Left lung (tissue), 4 donors: ENCODE measurements at regions not wholly inside any gene's neighbourhood (a gene's known extent, or its start where the extent isn't known, plus 50 kb on each side); places are given as distances from the start of the nearest gene placed in this dataset.
A peak's percentile ranks its signal among the peaks of the same experiment; 100 is the strongest.
"Not testable (repeated sequence)": the region's sequence is repeated elsewhere in the genome, so short reads cannot be mapped to it uniquely, and the experiment has no call there.

Experiments
- ATAC-seq: fragments of 200-7000 bp; cut with Tn5 transposase; one replicate; pipeline ENCODE4 v1.9.1; 2020; ENCODE audit warnings: moderate library complexity
- DNase-seq, 4 donors: peaks; one replicate each; pipeline ENCODE4 v3.0.0-alpha.2; 2013 to 2020
- H3K27ac ChIP-seq, 2 donors: fragments of 200-600 bp; sonication (generic) in 1 of 2; one replicate each; pipeline versions ENCODE4 v1.5.0 to v1.8.0; 2020 to 2021
- H3K27me3 ChIP-seq, 2 donors: fragments of 200-600 bp; sonication (generic) in 1 of 2; one replicate each; pipeline versions ENCODE4 v1.5.0 to v1.8.0; 2020 to 2021
- H3K36me3 ChIP-seq, 2 donors: fragments of 200-600 bp; sonication (generic) in 1 of 2; one replicate each; pipeline versions ENCODE4 v1.5.0 to v1.8.0; 2020 to 2021
- H3K4me1 ChIP-seq, 2 donors: fragments of 200-600 bp; one replicate each; pipeline ENCODE4 v1.8.0; 2021
- H3K4me3 ChIP-seq, 2 donors: fragments of 200-600 bp; sonication (generic) in 1 of 2; one replicate each; pipeline versions ENCODE4 v1.5.0 to v1.8.0; 2020 to 2021; ENCODE audit warnings: mild to moderate bottlenecking in 1 of 2
- H3K9me3 ChIP-seq, 2 donors: fragments of 200-600 bp; sonication (generic) in 1 of 2; one replicate each; pipeline versions ENCODE4 v1.5.0 to v1.8.0; 2020 to 2021
- intact Hi-C, 2 donors: fragments of 100-400 bp; cut with DNase I; formaldehyde crosslinking; loops; one replicate each; pipeline versions ENCODE4 v1.11.2 to v1.14.2; 2022
- TF ChIP-seq, protein P1 (sequence below), 2 donors: fragments of 200-600 bp; sonication (generic) in 1 of 2; IDR thresholded peaks; one replicate each; pipeline versions ENCODE4 v1.5.0 to v1.8.0; 2021; ENCODE audit warnings: antibody characterized with exemption in 2 of 2
- donor health status: DM: no; HTN: yes; CAD: no.
- donor health status: DM: no; HTN: no; CAD: no.

DNA sequence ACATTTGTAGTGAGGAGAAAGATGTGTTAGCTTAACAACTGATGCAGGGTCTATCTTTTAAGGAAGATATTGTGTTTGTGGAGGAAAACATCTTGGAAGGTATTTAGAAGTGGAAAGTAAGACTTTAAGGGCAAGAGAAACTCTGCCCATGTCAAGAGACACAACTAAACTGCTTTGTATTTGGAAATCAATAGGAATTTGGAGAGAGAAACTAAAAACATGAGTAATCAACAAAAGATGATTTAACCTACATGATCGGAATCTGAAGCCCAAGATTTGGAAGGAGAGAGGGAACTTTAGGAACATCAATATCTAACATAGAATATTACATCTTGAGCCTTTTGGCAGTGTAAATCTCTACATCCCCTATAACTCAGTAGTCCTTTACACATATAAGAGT is 184.2 kb upstream of the COL3A1 start:
- H3K36me3 ChIP-seq: no peaks in the 10 kb centered on the region
- no peak for DNase-seq
- H3K27me3 ChIP-seq: no peaks in the 10 kb centered on the region
- H3K4me3 ChIP-seq: no peak overlapping the region
- TF ChIP-seq, protein P1, sequence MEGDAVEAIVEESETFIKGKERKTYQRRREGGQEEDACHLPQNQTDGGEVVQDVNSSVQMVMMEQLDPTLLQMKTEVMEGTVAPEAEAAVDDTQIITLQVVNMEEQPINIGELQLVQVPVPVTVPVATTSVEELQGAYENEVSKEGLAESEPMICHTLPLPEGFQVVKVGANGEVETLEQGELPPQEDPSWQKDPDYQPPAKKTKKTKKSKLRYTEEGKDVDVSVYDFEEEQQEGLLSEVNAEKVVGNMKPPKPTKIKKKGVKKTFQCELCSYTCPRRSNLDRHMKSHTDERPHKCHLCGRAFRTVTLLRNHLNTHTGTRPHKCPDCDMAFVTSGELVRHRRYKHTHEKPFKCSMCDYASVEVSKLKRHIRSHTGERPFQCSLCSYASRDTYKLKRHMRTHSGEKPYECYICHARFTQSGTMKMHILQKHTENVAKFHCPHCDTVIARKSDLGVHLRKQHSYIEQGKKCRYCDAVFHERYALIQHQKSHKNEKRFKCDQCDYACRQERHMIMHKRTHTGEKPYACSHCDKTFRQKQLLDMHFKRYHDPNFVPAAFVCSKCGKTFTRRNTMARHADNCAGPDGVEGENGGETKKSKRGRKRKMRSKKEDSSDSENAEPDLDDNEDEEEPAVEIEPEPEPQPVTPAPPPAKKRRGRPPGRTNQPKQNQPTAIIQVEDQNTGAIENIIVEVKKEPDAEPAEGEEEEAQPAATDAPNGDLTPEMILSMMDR (IDR thresholded peaks at IDR 0.05): no peak
- no peaks in the 10 kb centered on the region for H3K4me1 ChIP-seq
- no peak overlapping the region for H3K27ac ChIP-seq
- no peak for ATAC-seq
- intact Hi-C loops: no loop called here
- no peaks in the 10 kb centered on the region for H3K9me3 ChIP-seq

DNA sequence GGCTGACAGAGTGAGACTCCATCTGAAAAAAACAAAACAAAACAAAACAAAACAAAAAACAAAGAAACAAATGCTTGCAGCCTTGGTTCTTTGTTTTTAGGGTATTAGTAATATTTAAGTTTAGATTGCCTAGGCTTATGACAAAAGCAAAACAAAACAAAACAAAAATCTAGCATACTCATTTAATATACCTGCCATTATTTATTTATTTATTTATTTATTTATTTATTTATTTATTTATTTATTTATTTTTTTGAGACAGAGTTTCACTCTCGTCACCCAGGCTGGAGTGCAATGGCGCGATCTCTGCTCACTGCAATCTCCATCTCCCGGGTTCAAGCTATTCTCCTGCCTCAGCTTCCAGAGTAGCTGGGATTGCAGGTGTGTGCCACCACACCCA is 179.7 kb upstream of the COL3A1 start:
- H3K27ac ChIP-seq, H3K36me3 ChIP-seq, H3K4me3 ChIP-seq, H3K4me1 ChIP-seq, H3K9me3 ChIP-seq, DNase-seq, intact Hi-C loops, H3K27me3 ChIP-seq, ATAC-seq: not testable (repeated sequence)

DNA sequence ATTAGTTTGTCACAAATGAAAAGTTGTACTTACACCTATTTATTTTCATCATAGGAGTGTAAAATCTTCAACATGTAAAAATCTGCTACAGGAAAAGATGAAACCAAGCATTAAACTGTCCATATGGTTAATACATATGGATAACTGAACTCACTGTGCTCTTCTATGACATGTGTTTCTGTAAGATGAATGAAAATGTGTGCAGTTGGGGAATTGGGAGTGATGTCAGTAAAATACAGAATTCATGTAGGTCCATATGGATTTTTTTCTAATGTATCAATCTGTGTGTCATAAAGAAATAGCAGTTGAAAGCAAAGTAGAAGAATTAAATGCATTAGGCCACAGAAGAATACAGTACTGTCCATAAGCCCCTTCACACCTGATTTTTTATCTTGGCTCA is 178.4 kb upstream of the COL3A1 start:
- Histone ChIP-seq H3K4me3 (no peak overlapping the region), H3K27me3 (no peaks in the 10 kb centered on the region), H3K4me1 (no peaks in the 10 kb centered on the region), H3K36me3 (no peaks in the 10 kb centered on the region), H3K27ac (no peak overlapping the region), H3K9me3 (no peaks in the 10 kb centered on the region)
- intact Hi-C loops: no loop called here
- TF ChIP-seq, protein P1 (IDR thresholded peaks at IDR 0.05): no peak
- no peak for DNase-seq
- no peak for ATAC-seq

DNA sequence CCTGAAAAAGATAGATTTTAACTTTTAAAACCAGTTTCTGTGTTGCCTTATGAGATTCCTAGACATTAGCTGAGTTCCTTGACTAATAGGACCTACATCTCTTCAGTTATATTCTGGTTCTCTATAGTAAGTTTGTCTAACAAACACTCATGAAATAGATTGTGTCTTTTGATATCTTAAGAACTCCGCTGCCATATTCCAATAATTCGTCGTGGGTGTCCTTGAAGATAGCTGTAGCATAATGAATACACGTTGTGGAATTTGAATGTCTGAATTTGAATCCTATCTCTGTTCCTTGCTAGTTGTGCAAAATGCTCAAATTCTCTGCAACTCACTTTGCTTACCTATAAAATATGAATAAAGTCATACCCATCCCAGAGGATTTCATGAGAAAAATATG is 176.8 kb upstream of the COL3A1 start:
- no peak for DNase-seq
- ATAC-seq: no peak
- intact Hi-C loops: no loop called here
- Histone ChIP-seq H3K9me3 (peaks cover 0 to under 1% of the 10 kb centered on the region in 2 donors), H3K27me3 (no peaks in the 10 kb centered on the region), H3K4me3 (no peak overlapping the region), H3K36me3 (no peaks in the 10 kb centered on the region), H3K4me1 (no peaks in the 10 kb centered on the region), H3K27ac (no peak overlapping the region)
- TF ChIP-seq, protein P1 (IDR thresholded peaks at IDR 0.05): no peak

DNA sequence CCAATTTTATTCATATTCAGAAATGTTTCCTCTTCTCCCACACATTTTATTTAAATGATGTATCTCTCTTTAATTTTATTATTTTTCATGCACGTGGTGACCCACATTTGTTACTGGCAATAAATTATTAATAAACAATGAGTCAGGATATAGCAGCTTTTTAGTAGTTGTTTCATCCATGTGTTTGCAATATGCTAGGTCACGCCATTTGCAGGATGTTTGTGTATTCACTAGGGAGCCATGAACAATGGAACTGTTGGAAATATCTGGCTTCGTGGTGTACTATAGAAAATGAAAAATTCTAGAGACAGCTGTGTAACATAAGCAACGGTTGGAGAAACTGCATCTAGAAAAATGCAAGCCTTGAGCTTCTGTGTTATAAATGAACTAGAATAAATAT is 176.0 kb upstream of the COL3A1 start:
- TF ChIP-seq, protein P1 (IDR thresholded peaks at IDR 0.05): no peak
- no peak overlapping the region for H3K27ac ChIP-seq
- intact Hi-C loops: no loop called here

DNA sequence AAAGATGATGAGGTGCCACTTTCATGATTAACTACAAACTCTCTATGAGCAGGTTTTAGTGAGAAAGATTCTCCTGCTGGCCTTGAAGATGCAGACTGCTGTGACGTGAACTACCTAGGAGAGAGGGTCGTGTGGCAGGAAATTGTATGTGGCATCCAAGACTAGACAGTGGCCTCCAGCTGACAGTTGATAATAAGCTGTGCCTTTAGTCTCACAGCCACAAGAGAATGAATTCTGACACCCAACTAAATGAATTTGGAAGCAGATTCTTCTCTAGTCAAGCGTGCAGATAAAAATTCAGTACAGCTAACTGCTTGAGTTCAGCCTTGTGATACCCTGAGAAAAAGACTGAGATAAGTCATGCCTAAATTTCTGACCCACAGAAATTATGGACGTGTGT is 169.0 kb upstream of the COL3A1 start:
- no peaks in the 10 kb centered on the region for H3K27me3 ChIP-seq
- peaks cover 0 to 23% of the 10 kb centered on the region in 2 donors for H3K9me3 ChIP-seq
- no peaks in the 10 kb centered on the region for H3K4me1 ChIP-seq
- DNase-seq (no peak), ATAC-seq (no peak)
- H3K4me3 ChIP-seq: no peak overlapping the region
- H3K36me3 ChIP-seq: no peaks in the 10 kb centered on the region
- H3K27ac ChIP-seq: no peak overlapping the region
- TF ChIP-seq, protein P1 (IDR thresholded peaks at IDR 0.05): no peak
- intact Hi-C loops: no loop called here

More for the DNA sequence above, 176.0 kb upstream of the COL3A1 start:
- H3K27me3 ChIP-seq: no peaks in the 10 kb centered on the region
- H3K36me3 ChIP-seq: no peaks in the 10 kb centered on the region
- H3K9me3 ChIP-seq: peaks cover 0 to 9% of the 10 kb centered on the region in 2 donors
- H3K4me3 ChIP-seq: no peak overlapping the region
- H3K4me1 ChIP-seq: no peaks in the 10 kb centered on the region
- DNase-seq (peak in 1 of 4 donors; percentile 41), ATAC-seq (no peak)
